GM19455 (cell line): ENCODE measurements at regions not wholly inside any gene's neighbourhood (a gene's known extent, or its start where the extent isn't known, plus 50 kb on each side); places are given as distances from the start of the nearest gene placed in this dataset.
"Not testable (repeated sequence)": the region's sequence is repeated elsewhere in the genome, so short reads cannot be mapped to it uniquely, and the experiment has no call there.

Source experiments
- ATAC-seq: cut with Tn5 transposase; IDR thresholded peaks from one replicate; pipeline ENCODE4 v1.9.1; 2021; ENCODE audit not compliant: unreplicated experiment

- ATAC-seq = no peak
Observed at GRCh38 chr7:12979181-12979580, 291.7 kb downstream of the ARL4A start.

DNA sequence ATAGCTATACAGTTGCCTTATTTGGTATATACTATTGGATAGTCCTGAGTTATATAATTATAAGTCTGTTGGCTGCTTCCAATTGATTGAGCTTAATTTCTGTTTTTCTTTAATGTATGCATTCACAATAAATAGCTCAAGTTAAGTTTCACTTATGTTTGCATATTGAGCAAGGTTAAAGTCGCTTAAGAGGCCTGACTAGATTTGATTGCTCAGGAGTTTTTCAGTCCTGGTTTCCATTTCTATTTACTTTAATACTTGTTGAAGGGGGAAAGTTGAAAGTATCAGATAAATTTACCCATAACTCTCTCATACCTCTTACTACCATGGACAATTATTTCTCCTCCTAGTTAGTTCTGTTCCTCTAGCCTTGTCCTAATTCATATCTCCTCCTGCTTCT lies 294.7 kb downstream of the ARL4A start:
- ATAC-seq = no peak

- ATAC-seq = no peak
Observed at GRCh38 chr7:12984117-12984516, 296.7 kb downstream of the ARL4A start.

DNA sequence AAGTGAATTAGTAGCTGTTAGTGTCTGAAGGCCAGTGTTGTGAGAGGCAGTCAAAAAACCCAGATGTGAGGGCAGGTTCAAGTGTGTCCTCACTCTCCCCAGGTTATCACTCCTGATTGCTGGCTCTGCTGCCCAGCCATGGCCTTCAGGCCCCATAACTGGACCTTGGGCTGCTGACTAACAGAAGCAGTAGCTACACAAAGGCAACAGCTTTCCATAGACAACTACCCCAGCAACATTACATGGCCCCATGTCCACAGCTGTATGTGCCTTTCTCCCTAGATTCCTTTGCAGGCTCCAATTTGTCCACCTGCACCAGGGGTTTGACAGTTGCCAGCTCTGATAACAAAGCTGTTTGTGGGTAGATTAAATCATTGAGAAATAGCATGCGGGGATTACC lies 297.8 kb downstream of the ARL4A start:
- ATAC-seq = no peak

- ATAC-seq = no peak
Observed at GRCh38 chr7:12985752-12986151, 298.3 kb downstream of the ARL4A start.

DNA sequence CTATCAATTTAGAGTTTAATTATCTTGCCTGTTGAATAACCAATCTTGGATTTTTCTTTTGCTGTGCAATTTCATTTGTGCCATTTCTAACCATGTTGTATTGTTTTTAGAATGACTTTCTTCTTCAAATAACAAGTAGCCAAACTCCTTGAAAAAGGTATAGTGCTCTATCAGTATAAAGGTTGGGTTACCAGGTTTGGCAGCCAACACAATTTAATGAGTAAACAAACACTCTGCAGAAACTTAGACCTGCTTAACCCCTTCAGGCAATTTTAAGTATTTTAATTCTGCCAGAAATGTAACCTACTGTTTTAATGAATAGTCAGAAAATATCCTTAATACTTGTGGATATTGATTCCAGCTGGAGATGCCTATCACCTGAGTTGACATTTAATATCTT lies 299.8 kb downstream of the ARL4A start:
- no peak for ATAC-seq

GRCh38 chr7:12990440-12990839 lies 303.0 kb downstream of the ARL4A start:
- ATAC-seq = no peak

DNA sequence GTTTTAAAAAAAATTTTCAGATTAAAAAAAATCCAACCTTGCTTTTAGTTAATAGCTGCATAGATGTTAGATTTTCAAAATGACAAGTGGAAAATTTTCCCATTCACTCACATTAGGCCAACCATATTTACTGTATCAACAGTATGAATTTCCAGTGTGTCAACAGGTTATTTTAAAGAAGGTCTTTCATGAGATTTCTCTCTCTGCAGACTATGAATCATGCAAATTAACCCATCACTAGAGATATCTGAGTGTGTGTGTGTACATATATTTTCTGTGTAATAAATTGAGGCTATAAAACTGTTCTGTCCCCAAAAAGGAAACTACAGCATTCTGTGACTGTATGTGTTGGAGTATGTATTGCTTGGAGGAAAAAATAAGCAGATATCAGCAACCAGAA lies 305.6 kb downstream of the ARL4A start:
- ATAC-seq = no peak

DNA sequence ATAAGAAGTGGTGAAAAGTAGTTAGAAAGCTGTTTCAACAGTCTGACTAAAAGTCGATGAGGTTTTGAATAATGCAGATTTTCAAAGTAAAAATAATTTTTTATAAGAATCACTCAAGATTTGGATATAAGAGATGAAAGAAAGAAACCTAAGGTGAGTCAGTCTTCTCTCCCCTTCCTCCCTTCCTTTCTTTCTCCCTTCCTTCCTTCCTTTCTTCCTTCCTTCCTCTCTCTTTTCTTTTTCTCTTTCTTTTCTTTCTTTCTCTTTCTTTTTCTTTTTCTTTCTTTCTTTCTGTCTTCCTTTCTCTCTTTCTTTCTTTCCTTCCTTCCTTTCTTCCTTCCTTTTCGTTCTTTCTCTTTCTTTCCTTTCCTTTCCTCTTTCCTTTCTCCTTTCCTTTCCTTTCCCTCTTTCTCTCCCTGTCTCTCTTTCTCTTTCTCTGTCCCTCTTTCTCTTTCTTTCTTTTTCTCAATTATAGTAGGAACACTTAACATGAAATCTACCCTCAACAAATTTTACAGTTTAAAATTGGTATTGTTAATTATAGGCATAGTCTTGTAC lies 308.6 kb downstream of the ARL4A start:
- ATAC-seq = no peak

- no peak for ATAC-seq
Observed at GRCh38 chr7:13007331-13007730, 319.9 kb downstream of the ARL4A start.

DNA sequence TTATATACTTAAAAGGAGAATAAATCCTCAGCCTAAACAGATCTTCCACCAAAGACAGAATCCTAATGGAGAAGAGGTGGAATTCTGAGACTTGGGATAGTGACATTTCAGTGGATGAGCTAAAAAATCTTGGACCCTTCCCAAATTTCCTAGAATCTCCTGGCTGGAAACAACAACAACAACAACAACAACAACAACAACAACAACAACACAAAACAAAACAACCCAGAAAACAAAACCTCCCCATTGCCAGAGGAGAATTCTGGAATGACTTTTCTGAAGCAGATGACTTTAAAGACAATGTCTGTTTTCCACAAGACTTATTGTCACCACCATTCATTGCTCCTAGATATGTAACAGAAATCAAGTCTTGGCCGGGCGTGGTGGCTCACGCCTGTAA lies 322.1 kb downstream of the ARL4A start:
- ATAC-seq = no peak

- ATAC-seq = no peak
Observed at GRCh38 chr7:13014011-13014410, 326.6 kb downstream of the ARL4A start.

DNA sequence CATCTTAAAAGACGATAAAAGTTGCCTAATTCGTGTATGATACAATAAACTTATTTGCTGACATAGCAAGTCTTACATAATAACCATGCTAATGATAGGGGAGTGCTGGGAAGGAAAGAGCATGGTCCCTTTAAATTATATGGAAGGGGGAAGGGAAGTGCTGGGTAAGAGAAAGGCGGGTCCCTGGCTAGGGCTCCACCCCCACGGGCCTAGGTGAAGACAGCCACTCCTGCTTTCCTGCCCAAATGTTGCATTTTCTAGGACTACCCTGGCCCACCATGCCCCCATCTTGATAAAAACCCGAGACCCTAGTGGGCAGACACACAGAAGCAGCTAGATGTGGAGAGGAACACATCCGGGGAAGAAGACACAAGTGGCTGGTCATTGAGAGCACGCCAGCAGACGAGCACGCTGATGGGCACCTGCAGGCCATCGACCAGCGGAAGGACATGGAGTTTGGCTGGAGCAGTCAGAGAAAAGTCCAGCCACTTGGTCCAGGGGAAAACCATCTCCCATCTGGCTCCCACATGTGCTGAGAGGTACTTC lies 328.7 kb downstream of the ARL4A start:
- ATAC-seq = no peak

GRCh38 chr7:13016592-13017332 lies 329.3 kb downstream of the ARL4A start:
- ATAC-seq = no peak

DNA sequence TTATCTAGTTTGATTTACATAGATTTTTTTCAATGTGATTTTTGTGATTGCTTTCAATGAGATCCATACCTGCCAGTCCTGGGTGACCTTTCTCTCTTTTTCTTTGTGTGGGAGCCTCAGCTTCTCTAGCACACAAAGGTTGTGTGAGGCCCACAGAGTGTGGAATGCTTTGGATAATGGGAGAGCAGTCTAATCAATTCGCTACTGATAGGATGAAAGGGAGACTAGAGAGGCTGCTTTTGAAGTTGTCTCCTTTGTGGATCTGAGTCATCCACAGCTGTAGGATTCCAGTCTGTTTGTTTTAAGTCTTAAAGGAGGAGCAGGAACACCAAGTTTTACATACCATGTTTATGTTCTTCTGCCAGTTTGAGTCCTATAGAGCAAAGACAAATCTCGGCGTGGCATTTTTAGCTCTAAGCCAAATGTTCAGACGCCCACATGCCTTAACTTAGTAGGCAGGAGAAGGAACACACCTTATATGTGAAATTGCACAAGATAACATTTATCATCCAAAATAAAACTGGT lies 330.0 kb downstream of the ARL4A start:
- ATAC-seq = no peak

DNA sequence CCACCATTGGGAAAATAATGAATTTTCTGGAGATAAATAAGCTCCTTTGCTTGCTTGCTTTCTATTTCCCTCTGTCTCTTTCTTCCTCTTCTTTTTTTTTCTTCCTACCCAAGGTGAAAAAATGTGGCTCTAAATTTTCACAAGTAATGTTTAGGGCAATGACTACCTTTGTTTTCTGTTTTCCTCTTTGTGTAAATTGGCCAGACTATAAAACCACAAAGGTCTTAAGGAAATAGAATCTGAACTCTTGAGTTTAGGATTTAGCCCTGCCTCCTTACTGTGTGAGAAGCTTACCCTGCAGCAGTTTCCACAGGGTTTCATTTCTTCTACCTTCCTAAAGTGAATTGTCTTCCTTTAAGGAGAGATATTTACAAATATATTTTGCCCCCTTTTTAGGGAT lies 330.4 kb downstream of the ARL4A start:
- no peak for ATAC-seq

DNA sequence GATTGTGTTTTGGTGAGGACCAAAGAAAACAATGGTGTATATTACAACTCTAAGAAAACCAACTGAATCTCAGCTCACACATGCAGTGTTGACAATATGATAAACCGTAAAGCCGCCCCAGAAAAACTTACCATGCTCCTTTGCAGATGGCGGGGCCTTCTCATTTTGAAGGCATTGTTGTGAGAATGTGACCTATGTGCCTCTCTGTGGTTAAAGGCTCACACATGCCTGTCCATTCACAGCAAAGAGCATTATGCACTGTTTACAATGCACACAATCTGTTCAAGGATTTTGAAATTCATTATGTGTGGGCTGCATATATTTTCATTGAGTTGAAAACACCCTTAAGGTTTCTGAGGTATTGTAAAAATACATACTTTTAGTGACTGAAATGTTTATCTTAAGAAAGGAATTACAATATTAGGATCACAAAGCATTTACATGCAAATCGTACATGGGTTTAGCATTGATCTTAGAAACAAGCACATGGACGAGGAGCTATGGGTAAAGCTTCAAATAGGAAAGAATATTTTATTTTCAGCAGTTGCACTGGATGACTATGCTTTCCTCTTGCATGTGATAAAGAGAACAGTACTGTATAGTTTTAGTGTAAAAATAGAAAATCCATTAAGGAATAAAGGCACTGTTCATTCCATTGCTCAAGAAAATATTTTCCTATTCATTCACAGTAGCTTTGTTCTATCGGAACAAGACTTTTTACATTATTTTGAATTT lies 334.3 kb downstream of the ARL4A start:
- ATAC-seq = no peak

DNA sequence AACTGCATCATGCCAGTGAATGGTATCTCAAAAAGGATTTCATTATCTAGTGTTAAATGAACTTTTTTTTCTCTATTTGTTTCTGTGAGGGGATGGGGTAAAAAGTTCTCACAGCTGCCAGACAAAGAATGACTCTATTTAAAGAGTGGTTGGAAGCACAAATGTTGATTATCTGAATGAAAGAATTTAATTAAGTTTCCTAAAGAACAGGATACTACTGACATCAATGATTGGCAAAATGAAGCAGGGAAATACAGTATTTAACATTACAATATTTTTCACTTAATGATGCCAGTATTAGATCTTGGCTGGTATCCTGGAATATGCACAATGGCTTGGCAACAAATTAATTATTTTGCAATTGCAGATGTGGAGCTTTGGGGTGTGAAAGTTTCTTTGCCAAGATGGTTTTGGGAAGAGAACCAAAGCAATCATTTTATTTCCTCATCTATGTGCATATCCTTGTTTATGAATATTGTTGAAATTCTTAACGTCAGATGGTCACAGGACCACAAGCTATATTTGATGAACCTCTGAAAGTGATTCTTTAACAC lies 336.8 kb downstream of the ARL4A start:
- ATAC-seq = no peak

- ATAC-seq = not testable (repeated sequence)
Observed at GRCh38 chr7:13025043-13025442, 337.6 kb downstream of the ARL4A start.

DNA sequence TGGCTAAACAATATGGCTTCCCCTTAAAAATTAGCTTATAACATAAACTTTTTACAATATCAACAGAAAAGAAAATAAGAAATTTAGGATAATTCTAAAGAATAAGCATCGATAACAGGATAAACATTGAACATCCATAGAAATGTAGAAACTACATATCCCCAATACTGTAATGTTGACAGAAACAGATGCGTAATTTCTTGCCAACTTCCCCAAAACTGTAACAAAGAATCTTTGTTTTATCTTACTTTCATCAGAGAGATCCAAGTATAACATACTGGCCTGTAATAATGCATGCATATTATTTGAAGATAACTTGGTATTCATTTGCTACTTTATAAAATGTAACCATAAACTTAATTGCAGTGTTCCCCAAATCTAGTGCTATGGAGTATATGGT lies 339.9 kb downstream of the ARL4A start:
- ATAC-seq = no peak

DNA sequence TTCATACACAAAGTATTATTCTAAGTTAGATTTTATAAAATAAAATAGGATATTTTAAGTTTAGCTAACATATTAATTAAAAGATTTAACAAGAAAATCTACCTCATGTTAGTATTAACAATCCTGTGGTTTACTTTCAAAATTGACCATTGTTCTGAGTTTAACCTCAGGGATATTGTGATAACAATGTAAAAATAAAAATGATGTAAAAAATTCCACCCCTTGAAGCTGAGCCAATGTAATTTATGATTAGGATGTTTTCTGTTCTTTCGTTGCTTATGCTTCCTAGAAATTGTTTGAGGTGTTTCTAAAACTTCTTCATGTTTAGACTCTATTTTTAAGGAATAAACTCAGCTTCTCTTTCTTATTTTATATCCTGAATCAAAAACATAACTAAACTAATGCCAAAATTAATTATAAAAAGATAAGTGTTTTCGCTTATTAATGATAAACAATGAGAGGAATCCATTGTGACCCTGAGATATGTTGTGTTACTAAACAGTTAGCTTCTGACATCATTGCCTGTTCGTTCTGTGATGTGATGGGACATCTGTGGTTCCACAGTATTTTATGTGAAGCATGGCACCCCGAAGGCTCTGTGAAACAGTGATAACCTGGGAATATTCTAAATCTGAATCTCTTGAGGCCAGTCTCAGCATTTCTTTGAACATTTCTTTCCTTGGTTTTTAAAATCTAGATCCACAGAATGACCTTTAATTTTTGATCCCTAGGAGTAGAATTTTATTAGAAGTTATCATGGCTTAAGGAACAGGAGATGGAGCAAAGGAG lies 340.8 kb downstream of the ARL4A start:
- no peak for ATAC-seq
